NT2/D1 (cell line): ENCODE measurements at regions not wholly inside any gene's neighbourhood (a gene's known extent, or its start where the extent isn't known, plus 50 kb on each side); places are given as distances from the start of the nearest gene placed in this dataset.

Experiments used
- DNase-seq: peaks from one replicate; pipeline ENCODE4 v3.0.0-alpha.2; 2011; ENCODE audit warnings: low read depth, low spot score
- H3K27me3 ChIP-seq: 2 replicates; pipeline ENCODE4 v1.6.0; 2011; ENCODE audit warnings: mild to moderate bottlenecking; ENCODE audit not compliant: insufficient read length, insufficient read depth
- H3K36me3 ChIP-seq: 2 replicates; pipeline ENCODE4 v1.6.1; 2011; ENCODE audit warnings: mild to moderate bottlenecking, low read length, mixed read lengths; ENCODE audit not compliant: insufficient read depth, insufficient read length
- H3K4me1 ChIP-seq: 2 replicates; pipeline ENCODE4 v1.5.1; 2011; ENCODE audit not compliant: insufficient read depth, insufficient read length
- H3K4me3 ChIP-seq: 2 replicates; pipeline ENCODE4 v1.5.1; 2011; ENCODE audit warnings: low read depth; ENCODE audit not compliant: insufficient read length
- H3K9ac ChIP-seq: 2 replicates; pipeline ENCODE4 v1.6.0; 2011; ENCODE audit warnings: low read depth; ENCODE audit not compliant: insufficient read length
- H3K9me3 ChIP-seq: 2 replicates; pipeline ENCODE4 v1.5.1; 2011; ENCODE audit warnings: mild to moderate bottlenecking, low read length; ENCODE audit not compliant: insufficient read depth
- SUZ12 ChIP-seq: IDR thresholded peaks from 2 replicates; pipeline ENCODE4 v1.6.1; 2011; ENCODE audit not compliant: insufficient read length, insufficient read depth; ENCODE audit errors: extremely low read depth
- YY1 ChIP-seq: IDR thresholded peaks from 2 replicates; pipeline ENCODE4 v1.6.1; 2011; ENCODE audit not compliant: insufficient read length, insufficient read depth
- ZNF274 ChIP-seq: IDR thresholded peaks from 2 replicates; pipeline ENCODE4 v1.6.1; 2011; ENCODE audit warnings: mild to moderate bottlenecking, low read depth, low read length

GRCh38 chr11:113602483-113602882 is 103.6 kb downstream of the TMPRSS5 start:
- H3K4me3 ChIP-seq: no peak overlapping the region
- no peaks in the 10 kb centered on the region for H3K27me3 ChIP-seq
- TF ChIP-seq ZNF274 (no peak), SUZ12 (no peak), YY1 (no peak)
- H3K9ac ChIP-seq: no peak overlapping the region
- H3K9me3 ChIP-seq: peaks cover 9% of the 10 kb centered on the region; the same call in 1 of the 2 replicates
- no peak for DNase-seq
- no peaks in the 10 kb centered on the region for H3K36me3 ChIP-seq
- no peaks in the 10 kb centered on the region for H3K4me1 ChIP-seq

GRCh38 chr11:113596658-113597057 is 109.5 kb downstream of the TMPRSS5 start:
- peaks cover 4% of the 10 kb centered on the region for H3K4me1 ChIP-seq
- H3K4me3 ChIP-seq: no peak overlapping the region
- DNase-seq: no peak
- H3K9me3 ChIP-seq: peaks cover 4% of the 10 kb centered on the region; the same call in 1 of the 2 replicates
- H3K9ac ChIP-seq: no peak overlapping the region
- H3K36me3 ChIP-seq: no peaks in the 10 kb centered on the region
- TF ChIP-seq ZNF274 (no peak), YY1 (no peak)
- H3K27me3 ChIP-seq: no peaks in the 10 kb centered on the region

GRCh38 chr11:113595810-113596594 is 110.1 kb downstream of the TMPRSS5 start:
- peaks cover 4% of the 10 kb centered on the region for H3K4me1 ChIP-seq
- no peak for TF ChIP-seq SUZ12
- no peak for TF ChIP-seq ZNF274
- TF ChIP-seq YY1: no peak

GRCh38 chr11:113593698-113594308 is 112.3 kb downstream of the TMPRSS5 start:
- no peak overlapping the region for H3K4me3 ChIP-seq
- TF ChIP-seq SUZ12 (no peak), YY1 (no peak), ZNF274 (no peak)
- DNase-seq: no peak

More at GRCh38 chr11:113595810-113596594, 110.1 kb downstream of the TMPRSS5 start:
- peaks cover 4% of the 10 kb centered on the region; the same call in 1 of the 2 replicates for H3K9me3 ChIP-seq
- H3K9ac ChIP-seq: no peak overlapping the region
- no peak for DNase-seq
- no peaks in the 10 kb centered on the region for H3K27me3 ChIP-seq
- H3K36me3 ChIP-seq: no peaks in the 10 kb centered on the region
- H3K4me3 ChIP-seq: no peak overlapping the region

GRCh38 chr11:113591117-113591516 is 115.0 kb downstream of the TMPRSS5 start:
- Histone ChIP-seq H3K4me3 (no peak overlapping the region), H3K36me3 (no peaks in the 10 kb centered on the region), H3K9ac (no peak overlapping the region), H3K27me3 (no peaks in the 10 kb centered on the region), H3K9me3 (peaks cover 4% of the 10 kb centered on the region; the same call in 1 of the 2 replicates), H3K4me1 (no peaks in the 10 kb centered on the region)
- TF ChIP-seq ZNF274 (no peak), SUZ12 (no peak), YY1 (no peak)
- DNase-seq: no peak

More at GRCh38 chr11:113593698-113594308, 112.3 kb downstream of the TMPRSS5 start:
- Histone ChIP-seq H3K9ac (no peak overlapping the region), H3K36me3 (no peaks in the 10 kb centered on the region), H3K9me3 (peaks cover 4% of the 10 kb centered on the region; the same call in 1 of the 2 replicates), H3K4me1 (peaks cover 4% of the 10 kb centered on the region), H3K27me3 (no peaks in the 10 kb centered on the region)

- no peak for DNase-seq
- no peak overlapping the region for H3K4me3 ChIP-seq
Observed at GRCh38 chr11:113587308-113587739, 112.1 kb upstream of the DRD2 start.

GRCh38 chr11:113584371-113584770 is 109.2 kb upstream of the DRD2 start:
- H3K36me3 ChIP-seq: no peaks in the 10 kb centered on the region
- H3K4me3 ChIP-seq: no peak overlapping the region
- no peaks in the 10 kb centered on the region for H3K4me1 ChIP-seq
- peaks cover 4% of the 10 kb centered on the region for H3K27me3 ChIP-seq
- no peaks in the 10 kb centered on the region for H3K9me3 ChIP-seq
- DNase-seq: no peak
- TF ChIP-seq YY1 (no peak), SUZ12 (no peak), ZNF274 (no peak)
- H3K9ac ChIP-seq: no peak overlapping the region

More at GRCh38 chr11:113587308-113587739, 112.1 kb upstream of the DRD2 start:
- no peaks in the 10 kb centered on the region for H3K27me3 ChIP-seq
- TF ChIP-seq YY1 (no peak), ZNF274 (no peak)
- no peak overlapping the region for H3K9ac ChIP-seq
- no peaks in the 10 kb centered on the region for H3K9me3 ChIP-seq
- no peaks in the 10 kb centered on the region for H3K4me1 ChIP-seq
- no peaks in the 10 kb centered on the region for H3K36me3 ChIP-seq
